GM23338 (cell line): ENCODE measurements at regions not wholly inside any gene's neighbourhood (a gene's known extent, or its start where the extent isn't known, plus 50 kb on each side); places are given as distances from the start of the nearest gene placed in this dataset.

ENCODE experiments used
- ATAC-seq: fragments of 200-7000 bp; cut with Tn5 transposase; 3 replicates; pipeline ENCODE4 v1.9.1; 2020
- DNase-seq: peaks from one replicate; pipeline ENCODE4 v3.0.0-alpha.2; 2015; ENCODE audit warnings: low spot score
- H2AFZ ChIP-seq: fragments of 200-600 bp; sonication (generic); 2 replicates; pipeline ENCODE4 v1.8.0; 2016; ENCODE audit warnings: antibody characterized with exemption, mild to moderate bottlenecking, moderate library complexity
- H3F3A ChIP-seq: fragments of 200-600 bp; sonication (generic); replicated peaks from 2 replicates; pipeline ENCODE4 v1.8.0; 2017; ENCODE audit warnings: antibody characterized with exemption, mixed run types, low read depth
- H3K27ac ChIP-seq: fragments of 200-600 bp; sonication (generic); 2 replicates; pipeline ENCODE4 v1.6.1; 2016; ENCODE audit warnings: low read depth
- H3K27me3 ChIP-seq: fragments of 200-600 bp; sonication (generic); 2 replicates; pipeline ENCODE4 v1.8.0; 2016; ENCODE audit warnings: mild to moderate bottlenecking, mixed run types, moderate library complexity; ENCODE audit not compliant: insufficient read depth
- H3K36me3 ChIP-seq: fragments of 200-600 bp; sonication (generic); 2 replicates; pipeline ENCODE4 v1.8.0; 2016; ENCODE audit warnings: mild to moderate bottlenecking; ENCODE audit not compliant: insufficient read depth
- H3K4me1 ChIP-seq: fragments of 200-600 bp; sonication (generic); 2 replicates; pipeline ENCODE4 v1.8.0; 2016; ENCODE audit warnings: mild to moderate bottlenecking, moderate library complexity; ENCODE audit not compliant: insufficient read depth
- H3K4me2 ChIP-seq: fragments of 200-600 bp; sonication (generic); 2 replicates; pipeline ENCODE4 v1.7.1; 2017; ENCODE audit warnings: mixed run types
- H3K4me3 ChIP-seq: fragments of 200-600 bp; sonication (generic); 2 replicates; pipeline ENCODE4 v1.6.1; 2016; ENCODE audit warnings: mixed run types
- H3K79me2 ChIP-seq: fragments of 200-600 bp; sonication (generic); replicated peaks from 2 replicates; pipeline ENCODE4 v1.8.0; 2017; ENCODE audit warnings: mild to moderate bottlenecking; ENCODE audit not compliant: insufficient read depth
- H3K9me2 ChIP-seq: fragments of 200-600 bp; sonication (generic); 2 replicates; pipeline ENCODE4 v1.8.0; 2017; ENCODE audit not compliant: insufficient read depth
- H4K20me1 ChIP-seq: fragments of 200-600 bp; sonication (generic); replicated peaks from 2 replicates; pipeline ENCODE4 v1.8.0; 2017; ENCODE audit warnings: mild to moderate bottlenecking; ENCODE audit not compliant: insufficient read depth
- H3K27ac Mint-ChIP-seq: 2 replicates; pipeline ENCODE4 v1.8.0; 2020; ENCODE audit warnings: inconsistent platforms, mild to moderate bottlenecking, moderate library complexity, mixed read lengths
- H3K27me3 Mint-ChIP-seq: 3 replicates; pipeline ENCODE4 v1.8.0; 2022; ENCODE audit warnings: low read depth, mild to moderate bottlenecking, moderate library complexity, mixed read lengths, inconsistent platforms; ENCODE audit not compliant: insufficient read depth, poor library complexity
- H3K36me3 Mint-ChIP-seq: 3 replicates; pipeline ENCODE4 v1.8.0; 2021; ENCODE audit warnings: low read depth, mild to moderate bottlenecking, inconsistent platforms, moderate library complexity, mixed read lengths
- H3K4me1 Mint-ChIP-seq: 3 replicates; pipeline ENCODE4 v1.8.0; 2020; ENCODE audit warnings: mild to moderate bottlenecking, inconsistent platforms, mixed read lengths
- H3K4me3 Mint-ChIP-seq: 3 replicates; pipeline ENCODE4 v1.8.0; 2021; ENCODE audit warnings: moderate library complexity, mild to moderate bottlenecking, inconsistent platforms, mixed read lengths
- H3K9me3 Mint-ChIP-seq: 3 replicates; pipeline ENCODE4 v1.8.0; 2020; ENCODE audit warnings: moderate library complexity, mild to moderate bottlenecking, inconsistent platforms, mixed read lengths
- CREB1 ChIP-seq: fragments of 250-450 bp; sonication (Bioruptor Pico); IDR thresholded peaks from 2 replicates; pipeline ENCODE4 v1.5.0; 2020; ENCODE audit warnings: low read depth, mild to moderate bottlenecking, moderate library complexity
- CTCF ChIP-seq, 2 experiments: fragments of 200-600 bp in 1 of 2; sonication (generic) in 1 of 2; conservative IDR thresholded peaks; 2 replicates each; pipeline versions ENCODE4 v1.5.1 to v1.6.1; 2016 to 2017; ENCODE audit warnings: antibody characterized with exemption in 2 of 2, low read depth in 2 of 2, mild to moderate bottlenecking in 2 of 2, moderate library complexity in 1 of 2
- EZH2 ChIP-seq: fragments of 200-600 bp; sonication (generic); IDR thresholded peaks from one replicate; pipeline ENCODE4 v1.8.0; 2017; ENCODE audit warnings: antibody characterized with exemption, mild to moderate bottlenecking, low read depth; ENCODE audit not compliant: unreplicated experiment
- POLR2AphosphoS5 ChIP-seq: IDR thresholded peaks from 2 replicates; pipeline ENCODE4 v1.6.1; 2016; ENCODE audit warnings: antibody characterized with exemption, low read depth
- STAT1 ChIP-seq: IDR thresholded peaks from one replicate; pipeline ENCODE4 v1.6.1; 2016; ENCODE audit warnings: antibody characterized with exemption; ENCODE audit not compliant: unreplicated experiment
- ZNF114 ChIP-seq: fragments of 250-450 bp; sonication (Bioruptor Pico); IDR thresholded peaks from 2 replicates; pipeline ENCODE4 v1.5.0; 2020; ENCODE audit warnings: mild to moderate bottlenecking, moderate library complexity
- ZNF331 ChIP-seq: fragments of 250-450 bp; sonication (Bioruptor Pico); IDR thresholded peaks from 2 replicates; pipeline ENCODE4 v1.5.0; 2020; ENCODE audit warnings: low read depth, mild to moderate bottlenecking, moderate library complexity
- TF ChIP-seq, protein P1 (sequence below): IDR thresholded peaks from one replicate; pipeline ENCODE4 v1.6.1; 2018; ENCODE audit warnings: antibody characterized with exemption; ENCODE audit not compliant: unreplicated experiment

DNA sequence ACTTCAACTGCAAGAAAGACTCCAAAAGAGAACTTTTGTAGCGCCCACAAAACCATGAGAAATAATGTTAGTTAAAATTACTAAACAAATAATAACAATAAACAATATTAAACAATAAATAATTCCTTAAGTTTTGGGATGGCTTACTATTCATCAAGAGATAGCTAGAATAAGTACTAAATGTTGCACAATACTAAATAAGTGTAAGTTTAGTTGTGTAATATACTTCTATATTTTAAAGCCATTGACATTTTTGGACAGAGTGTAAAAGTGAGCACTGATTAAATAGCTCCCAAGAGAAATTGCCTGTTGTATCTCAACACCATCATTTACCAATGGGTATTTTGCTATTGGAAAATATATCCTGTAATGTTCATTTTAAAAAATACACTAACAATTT is 166.7 kb downstream of the ALG10 start (continued):
- TF ChIP-seq POLR2AphosphoS5 (no peak), CTCF (conservative IDR thresholded peaks at IDR 0.05; ENCODE audit: low read depth in 2 of 2) (no peak), CREB1 (CRISPR knock-in tag) (no peak), EZH2 (no peak)
- TF ChIP-seq, protein P1, sequence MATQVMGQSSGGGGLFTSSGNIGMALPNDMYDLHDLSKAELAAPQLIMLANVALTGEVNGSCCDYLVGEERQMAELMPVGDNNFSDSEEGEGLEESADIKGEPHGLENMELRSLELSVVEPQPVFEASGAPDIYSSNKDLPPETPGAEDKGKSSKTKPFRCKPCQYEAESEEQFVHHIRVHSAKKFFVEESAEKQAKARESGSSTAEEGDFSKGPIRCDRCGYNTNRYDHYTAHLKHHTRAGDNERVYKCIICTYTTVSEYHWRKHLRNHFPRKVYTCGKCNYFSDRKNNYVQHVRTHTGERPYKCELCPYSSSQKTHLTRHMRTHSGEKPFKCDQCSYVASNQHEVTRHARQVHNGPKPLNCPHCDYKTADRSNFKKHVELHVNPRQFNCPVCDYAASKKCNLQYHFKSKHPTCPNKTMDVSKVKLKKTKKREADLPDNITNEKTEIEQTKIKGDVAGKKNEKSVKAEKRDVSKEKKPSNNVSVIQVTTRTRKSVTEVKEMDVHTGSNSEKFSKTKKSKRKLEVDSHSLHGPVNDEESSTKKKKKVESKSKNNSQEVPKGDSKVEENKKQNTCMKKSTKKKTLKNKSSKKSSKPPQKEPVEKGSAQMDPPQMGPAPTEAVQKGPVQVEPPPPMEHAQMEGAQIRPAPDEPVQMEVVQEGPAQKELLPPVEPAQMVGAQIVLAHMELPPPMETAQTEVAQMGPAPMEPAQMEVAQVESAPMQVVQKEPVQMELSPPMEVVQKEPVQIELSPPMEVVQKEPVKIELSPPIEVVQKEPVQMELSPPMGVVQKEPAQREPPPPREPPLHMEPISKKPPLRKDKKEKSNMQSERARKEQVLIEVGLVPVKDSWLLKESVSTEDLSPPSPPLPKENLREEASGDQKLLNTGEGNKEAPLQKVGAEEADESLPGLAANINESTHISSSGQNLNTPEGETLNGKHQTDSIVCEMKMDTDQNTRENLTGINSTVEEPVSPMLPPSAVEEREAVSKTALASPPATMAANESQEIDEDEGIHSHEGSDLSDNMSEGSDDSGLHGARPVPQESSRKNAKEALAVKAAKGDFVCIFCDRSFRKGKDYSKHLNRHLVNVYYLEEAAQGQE: no peak

- H2AFZ ChIP-seq: no peak overlapping the region
- peaks cover 91% of the 10 kb centered on the region for H3K9me3 Mint-ChIP-seq
- TF ChIP-seq CTCF (conservative IDR thresholded peaks at IDR 0.05; ENCODE audit: low read depth in 2 of 2) (no peak), EZH2 (no peak), ZNF331 (CRISPR knock-in tag) (no peak), ZNF114 (CRISPR knock-in tag) (no peak), STAT1 (no peak), CREB1 (CRISPR knock-in tag) (no peak)
- TF ChIP-seq, protein P1: no peak
These were observed 167.8 kb downstream of the ALG10 start for GRCh38 chr12:34190054-34190453.

More at GRCh38 chr12:34190054-34190453, 167.8 kb downstream of the ALG10 start:
- H3K27me3 Mint-ChIP-seq: peaks cover 5% of the 10 kb centered on the region
- DNase-seq: no peak
- no peak overlapping the region for H3K27ac ChIP-seq
- no peak overlapping the region for H3K27ac Mint-ChIP-seq
- no peak overlapping the region for H3K4me3 Mint-ChIP-seq
- H3K36me3 Mint-ChIP-seq: peaks cover 22% of the 10 kb centered on the region
- no peaks in the 10 kb centered on the region for H3K9me2 ChIP-seq
- no peaks in the 10 kb centered on the region for H3K79me2 ChIP-seq
- no peaks in the 10 kb centered on the region for H3K4me1 Mint-ChIP-seq
- no peak overlapping the region for H3K4me2 ChIP-seq
- H3K4me1 ChIP-seq: no peaks in the 10 kb centered on the region
- H3K36me3 ChIP-seq: no peaks in the 10 kb centered on the region; the same call in none of the 2 replicates
- ATAC-seq: no peak
- H3K4me3 ChIP-seq: no peak overlapping the region
- H3K27me3 ChIP-seq: no peaks in the 10 kb centered on the region
- no peaks in the 10 kb centered on the region for H4K20me1 ChIP-seq
- H3F3A ChIP-seq: no peaks in the 10 kb centered on the region
